GM21528 (cell line): ENCODE measurements at regions not wholly inside any gene's neighbourhood (a gene's known extent, or its start where the extent isn't known, plus 50 kb on each side); places are given as distances from the start of the nearest gene placed in this dataset.

Source experiments
- ATAC-seq: cut with Tn5 transposase; IDR thresholded peaks from one replicate; pipeline ENCODE4 v1.9.1; 2021; ENCODE audit warnings: mild to moderate bottlenecking, moderate library complexity; ENCODE audit not compliant: unreplicated experiment, low FRiP score

DNA sequence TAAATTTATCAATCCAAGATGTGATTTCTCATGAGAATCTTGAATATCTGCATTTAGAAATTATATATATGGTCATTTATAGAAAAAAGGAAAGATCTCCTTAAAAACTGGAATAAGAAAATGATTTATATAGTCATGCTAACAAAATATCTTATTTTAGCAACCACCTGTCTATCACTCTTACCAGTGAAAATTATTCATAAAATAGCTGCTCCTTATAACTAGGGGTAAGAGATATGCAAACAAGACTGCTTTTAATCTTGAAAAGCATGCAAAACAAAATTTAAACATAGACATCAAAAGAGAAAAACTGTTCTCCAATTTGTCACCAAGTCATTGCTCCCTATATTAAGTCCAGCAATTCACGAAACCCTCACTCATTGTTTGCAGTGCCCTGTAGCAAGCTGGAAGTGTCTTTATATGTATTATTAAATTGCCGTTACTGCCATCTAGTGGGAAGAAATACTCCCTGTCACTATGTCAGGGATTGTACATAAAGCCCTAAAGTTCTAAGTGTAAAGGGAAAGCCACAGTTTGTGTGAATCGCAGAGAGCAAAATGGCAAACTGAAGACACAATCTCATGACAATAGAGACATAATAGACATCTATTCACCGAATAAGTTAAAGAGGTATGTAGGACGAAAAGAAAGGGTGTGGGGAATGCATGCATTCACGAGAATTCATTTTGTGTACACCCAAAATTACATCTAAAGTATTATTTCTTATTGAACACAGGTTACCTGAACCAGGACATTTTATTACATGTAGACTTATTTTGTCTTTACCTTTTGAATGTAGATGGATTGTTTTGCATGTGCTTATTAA is 600.5 kb downstream of the USP25 start:
- ATAC-seq: peak; percentile 94

DNA sequence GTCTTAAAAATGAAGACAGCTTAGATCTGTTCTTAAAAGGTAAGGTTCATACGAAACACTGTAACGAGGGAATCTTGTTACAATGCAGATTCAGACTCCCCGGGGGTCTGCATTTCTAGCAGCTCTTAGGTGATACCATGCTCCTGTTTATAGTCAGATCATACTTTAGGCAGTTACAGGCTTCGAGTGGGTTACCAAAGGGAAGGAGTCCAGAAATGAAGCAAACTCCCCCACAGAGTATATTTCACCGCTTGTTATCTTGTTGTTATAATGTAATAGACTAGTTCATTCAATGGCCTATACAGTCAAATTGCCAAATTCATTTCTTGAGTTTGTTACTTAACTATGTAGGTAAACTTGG is 601.1 kb downstream of the USP25 start:
- ATAC-seq: no peak

DNA sequence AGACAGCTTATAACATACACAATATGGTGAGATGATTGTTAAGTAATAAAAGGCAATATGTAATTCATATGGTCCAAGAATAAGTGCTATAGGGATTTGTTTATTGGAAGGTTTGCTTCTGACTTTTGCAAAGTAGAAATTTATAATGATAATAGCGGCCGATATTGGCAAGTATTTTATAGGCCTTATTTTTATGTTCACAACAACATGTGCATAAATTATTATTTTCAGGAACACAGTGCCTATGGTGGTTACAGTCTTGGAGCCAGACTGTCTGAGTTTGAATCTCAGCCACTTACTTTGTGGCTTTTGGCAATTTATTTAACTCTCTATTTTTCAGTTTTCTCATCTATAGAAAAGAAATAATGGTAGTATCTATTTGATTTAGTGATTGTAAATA is 607.5 kb downstream of the USP25 start:
- ATAC-seq: no peak

DNA sequence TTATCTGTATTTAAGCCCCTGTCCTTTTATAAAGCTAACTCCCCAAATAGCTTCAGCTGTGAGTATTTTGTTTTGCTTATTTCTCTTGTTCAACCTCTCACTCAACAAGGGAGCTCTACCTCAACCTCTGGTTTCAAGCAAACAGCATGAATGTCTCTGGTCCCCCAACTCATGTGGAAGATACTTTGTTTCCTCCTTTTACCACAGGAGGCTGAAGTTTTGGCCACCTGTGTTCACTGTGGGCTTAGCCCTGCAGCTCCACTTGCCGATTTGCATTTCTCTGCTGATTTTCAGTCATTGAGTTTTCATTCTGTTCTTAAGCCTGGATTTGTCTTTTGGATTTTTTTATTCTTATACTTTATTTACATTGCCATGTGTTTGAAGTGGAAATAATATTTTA is 613.1 kb downstream of the USP25 start:
- no peak for ATAC-seq

DNA sequence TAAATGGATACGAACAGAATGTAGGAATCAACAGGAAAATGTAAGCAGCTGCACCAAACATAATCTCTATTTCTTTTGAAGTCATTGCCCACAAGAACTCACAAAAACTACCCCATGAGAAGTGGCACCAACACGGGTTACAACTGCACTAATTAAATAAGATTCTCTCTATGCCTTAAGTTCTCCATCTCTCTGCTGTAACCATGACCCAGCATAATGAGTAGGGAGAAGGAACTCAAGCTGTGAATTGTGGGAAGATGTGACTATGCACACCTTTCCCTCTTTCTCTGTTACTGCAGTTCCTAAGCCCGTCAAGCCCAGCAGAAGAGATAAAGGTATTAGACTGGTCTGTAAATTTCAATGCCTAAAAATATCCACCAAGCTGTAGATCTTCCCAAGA is 614.0 kb downstream of the USP25 start:
- ATAC-seq: no peak

DNA sequence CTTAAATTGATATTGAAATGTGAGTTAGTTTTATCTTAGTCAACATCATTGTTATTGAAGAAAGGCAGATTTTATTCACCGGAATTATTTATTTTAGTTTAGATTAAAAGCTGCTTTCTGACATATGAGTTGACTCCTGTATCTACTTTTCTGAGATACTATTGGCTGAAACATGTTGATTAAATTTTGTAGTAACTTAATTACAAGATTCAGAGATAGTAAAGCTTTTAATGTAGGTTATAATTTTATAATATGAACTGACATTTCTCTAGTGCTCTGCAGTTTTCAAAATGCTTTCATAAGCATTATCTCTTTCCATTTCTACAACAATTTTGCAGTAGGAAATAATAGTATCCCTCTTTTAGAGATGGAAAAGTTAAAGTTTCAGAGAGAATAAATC is 616.0 kb downstream of the USP25 start:
- ATAC-seq: no peak

DNA sequence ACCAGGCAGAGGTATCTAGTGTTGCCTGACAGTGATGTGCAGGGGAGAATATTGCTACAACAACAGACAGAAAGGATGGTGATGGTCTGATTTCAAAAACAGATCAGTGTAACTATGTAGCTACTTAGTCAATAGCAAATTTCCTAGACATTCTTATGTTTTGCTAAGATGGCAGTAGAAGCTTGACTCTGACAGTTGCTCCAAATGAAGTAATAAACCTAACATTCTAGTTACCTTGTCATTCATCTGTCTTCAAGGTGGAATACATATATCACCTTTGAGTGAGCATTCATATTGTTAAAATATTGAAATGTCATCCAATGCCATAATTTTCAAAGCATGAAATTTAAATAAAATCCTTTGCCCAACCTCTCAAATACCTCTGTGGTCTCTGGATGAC is 617.4 kb downstream of the USP25 start:
- no peak for ATAC-seq

DNA sequence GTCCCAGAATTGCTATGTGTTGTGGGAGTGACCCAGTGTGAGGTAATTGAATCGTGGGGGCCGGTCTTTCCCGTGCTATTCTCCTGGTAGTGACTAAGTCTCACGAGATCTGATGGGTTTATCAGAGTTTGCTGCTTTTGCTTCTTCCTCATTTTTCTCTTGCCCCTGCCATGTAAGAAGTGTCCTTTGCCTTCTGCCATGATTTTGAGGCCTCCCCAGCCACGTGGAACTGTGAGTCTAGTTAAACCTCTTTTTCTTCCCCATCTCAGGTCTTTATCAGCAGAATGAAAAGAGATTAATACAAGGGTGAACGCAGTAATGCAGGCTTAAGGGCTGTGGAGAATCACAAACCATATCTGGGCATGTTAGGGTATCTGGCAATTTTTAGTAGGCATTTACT is 624.0 kb downstream of the USP25 start:
- no peak for ATAC-seq

DNA sequence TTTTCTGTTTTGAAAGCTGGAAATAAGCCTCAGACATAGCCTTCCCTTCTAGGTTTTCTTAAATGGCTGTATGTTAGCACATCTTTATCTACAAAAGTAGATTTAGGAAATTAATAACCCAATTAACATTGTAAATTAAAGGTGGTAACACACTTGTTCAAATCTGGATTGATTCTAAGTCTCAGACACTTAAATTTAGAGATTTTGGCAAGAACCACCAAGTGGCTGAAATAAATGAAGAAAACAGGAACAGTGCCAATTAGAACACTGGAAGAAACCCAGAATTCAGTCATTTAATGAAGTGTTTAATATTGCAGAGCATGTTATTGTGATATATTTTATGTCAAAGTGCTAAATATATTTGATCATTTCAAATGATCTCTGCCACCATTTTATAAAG is 628.2 kb downstream of the USP25 start:
- no peak for ATAC-seq

DNA sequence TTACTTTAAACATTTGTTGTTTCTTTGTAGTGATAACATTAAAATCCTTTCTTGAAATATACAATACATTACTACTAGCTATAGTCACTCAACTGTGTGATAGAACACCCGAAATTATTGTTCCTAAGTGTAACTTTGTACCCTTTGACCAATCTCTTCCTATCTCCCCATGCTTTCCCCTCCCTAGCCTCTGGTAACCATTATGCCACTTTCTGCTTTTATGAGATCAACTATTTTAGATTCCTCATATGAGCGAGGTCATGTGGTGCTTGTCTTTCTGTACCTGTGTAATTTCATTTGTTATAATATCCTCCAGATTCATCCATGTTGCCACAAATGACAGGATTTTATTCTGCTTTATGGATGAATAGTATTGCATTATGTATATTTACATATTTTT is 629.0 kb downstream of the USP25 start:
- ATAC-seq: no peak

DNA sequence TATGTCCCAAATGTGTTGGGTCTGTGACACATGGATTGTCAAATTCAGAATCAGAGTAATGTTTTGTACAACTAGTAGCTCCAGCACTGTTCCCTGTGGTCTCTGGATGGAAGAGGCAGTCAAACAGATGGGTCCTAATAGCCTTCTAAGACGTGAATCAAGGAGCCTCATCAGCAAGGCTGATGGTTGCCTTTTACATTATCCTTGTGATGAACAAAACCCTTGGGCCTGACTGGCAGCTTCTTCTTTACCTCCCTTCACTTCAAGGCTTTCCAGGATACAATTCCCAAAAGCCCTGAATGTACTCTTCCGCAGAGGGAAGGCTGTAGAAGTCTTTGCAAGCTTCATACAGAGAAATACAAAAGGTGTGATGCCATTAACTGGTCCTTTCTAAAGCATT is 633.3 kb downstream of the USP25 start:
- no peak for ATAC-seq

DNA sequence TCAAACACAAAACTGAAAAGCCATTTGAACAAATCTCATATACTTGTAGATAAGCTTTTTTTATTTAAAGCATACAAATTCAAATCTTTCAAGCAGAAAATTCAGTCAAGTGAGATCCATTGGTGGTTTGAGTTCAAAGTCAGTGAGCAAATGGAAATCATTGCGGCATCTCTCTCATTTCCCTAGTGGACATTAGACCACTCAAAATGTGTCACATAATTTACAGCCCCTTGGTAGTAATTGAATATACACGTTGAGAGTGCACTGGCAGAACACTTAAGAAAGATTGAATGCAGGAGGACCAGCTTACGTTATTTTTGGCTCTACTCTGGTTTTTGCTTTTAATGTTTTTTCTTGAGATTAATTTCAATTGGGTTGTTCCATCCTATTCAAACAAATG is 633.7 kb downstream of the USP25 start:
- no peak for ATAC-seq

DNA sequence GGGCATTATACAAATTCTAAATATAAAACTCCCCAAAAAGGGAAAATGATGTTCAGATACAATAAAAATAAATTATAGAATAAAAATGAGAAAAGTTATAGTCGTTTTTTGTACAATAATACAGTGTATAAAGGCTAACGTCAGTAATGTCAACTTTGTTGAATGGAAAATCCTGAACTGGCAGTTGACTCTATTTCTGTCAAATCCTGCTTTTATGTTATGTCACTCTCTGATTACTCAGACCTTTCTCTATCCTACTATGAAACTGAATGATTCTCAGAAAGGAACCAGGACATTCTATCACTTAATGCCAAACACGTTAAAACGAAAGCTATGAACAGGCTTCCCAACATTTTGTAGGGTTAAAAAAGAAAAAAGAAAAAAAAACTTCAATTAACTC is 636.4 kb downstream of the USP25 start:
- no peak for ATAC-seq

DNA sequence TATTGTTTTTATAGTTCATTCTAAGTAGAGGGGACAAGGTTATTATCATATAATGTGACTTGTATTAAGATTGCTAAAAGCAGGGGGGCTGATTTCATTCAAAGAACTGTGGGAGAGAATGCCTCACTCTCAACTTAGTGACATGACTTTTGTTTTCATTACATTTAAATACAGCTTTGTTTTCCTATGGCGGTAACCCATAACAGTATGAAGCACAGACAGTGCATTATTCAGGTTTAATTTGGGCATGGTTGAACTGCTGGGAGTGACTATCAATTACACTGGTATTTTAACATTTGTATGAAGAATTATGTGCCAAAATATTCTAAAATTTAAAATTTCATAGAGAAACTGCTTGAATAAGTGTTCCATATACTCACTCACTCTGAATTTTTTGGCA is 637.3 kb downstream of the USP25 start:
- no peak for ATAC-seq

DNA sequence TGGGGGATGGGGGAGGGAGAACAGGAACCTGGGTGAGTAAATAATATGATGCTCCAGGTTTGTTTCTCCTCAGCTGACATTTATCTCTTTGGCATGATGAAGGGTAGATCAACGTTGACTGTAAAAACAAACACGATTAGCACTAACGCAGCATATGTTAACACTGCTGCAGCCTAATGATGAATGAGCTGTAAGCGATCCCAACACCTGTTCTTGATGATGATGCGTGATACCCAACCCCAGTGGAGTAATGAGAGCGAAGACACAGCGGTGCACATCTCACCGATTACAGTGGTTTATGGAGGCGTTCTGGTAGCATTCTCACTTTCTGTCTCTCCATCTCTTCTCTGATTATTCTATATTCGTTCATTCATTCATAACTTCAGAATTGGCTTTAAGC is 640.4 kb downstream of the USP25 start:
- no peak for ATAC-seq

DNA sequence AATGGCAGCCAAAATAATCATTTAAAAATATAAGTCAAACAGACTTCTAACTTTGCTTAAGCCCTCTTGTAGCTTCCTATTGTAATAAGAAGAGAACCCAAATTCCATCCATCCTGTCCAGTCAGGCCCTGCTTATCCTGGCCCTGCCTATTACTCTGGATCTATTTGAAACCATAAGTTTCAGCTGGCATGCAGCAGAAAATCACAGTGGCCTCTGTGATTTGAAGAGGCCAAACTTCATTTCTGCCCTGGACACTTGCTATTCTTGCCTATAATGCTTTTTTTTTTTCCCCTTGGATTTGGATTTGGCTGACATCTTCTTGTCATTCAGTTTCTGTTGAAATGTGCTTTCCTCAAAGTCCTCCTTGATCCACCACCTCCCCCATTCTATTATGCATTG is 642.8 kb downstream of the USP25 start:
- no peak for ATAC-seq

DNA sequence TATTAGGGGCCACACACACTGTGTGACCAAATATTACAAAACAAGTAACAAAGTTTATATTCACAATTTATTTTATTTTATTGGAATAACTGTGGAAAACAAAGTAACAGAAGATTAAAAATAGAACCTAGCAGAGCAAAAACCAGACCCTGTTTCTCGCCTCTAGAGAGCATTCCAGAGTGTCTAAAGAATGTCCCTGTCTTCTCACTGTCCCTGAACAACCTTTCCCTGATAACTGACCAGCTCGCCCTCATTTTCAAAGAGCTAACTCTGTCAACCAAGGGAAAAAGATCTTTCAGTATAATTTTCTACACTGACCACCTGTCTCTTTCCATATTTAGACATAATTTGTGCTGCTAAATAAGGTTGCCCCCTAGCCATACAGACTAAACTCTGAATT is 646.9 kb downstream of the USP25 start:
- no peak for ATAC-seq

DNA sequence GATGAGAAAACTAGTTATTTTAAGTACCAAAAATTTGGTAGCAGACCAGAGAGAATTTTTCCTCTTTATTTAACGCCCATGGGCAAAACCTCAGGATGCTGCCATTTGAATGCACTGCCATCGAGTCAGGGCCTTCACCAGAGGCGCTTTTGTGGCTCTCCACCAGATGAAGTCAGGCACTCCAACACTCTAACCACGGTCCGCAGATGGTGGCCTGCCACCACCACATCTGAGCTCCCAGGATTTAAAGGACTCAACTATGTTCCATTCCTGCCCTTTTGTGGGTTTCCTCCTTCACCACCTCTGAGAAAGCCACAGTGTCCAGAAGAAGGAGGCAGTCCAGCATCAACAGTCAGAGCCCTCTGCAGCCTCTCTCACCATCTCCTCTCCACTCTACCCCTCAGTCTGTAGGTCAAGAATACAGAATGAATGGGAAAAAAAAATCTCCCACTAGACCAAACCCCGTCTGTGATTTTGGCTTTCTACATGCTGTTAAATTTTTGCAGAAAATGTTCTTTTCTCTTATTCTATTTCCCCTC is 647.4 kb downstream of the USP25 start:
- no peak for ATAC-seq

DNA sequence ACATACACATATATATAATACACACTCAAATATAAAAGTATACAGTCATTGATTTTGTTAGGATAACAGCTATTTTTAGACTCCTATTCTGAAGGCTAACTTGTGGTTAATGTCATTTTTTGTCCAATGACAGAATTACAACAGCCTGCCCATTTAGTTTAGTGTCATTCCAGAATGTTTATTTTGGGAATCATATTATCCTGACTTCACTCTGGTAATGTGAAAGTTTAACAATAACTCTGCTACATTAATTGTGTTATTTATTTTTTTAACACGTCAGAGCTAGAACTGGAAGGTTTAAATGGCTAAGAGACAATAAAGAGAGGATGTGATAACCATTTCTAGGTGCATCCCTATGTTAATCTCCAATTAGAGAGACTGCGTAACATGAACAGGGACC is 648.1 kb downstream of the USP25 start:
- no peak for ATAC-seq

DNA sequence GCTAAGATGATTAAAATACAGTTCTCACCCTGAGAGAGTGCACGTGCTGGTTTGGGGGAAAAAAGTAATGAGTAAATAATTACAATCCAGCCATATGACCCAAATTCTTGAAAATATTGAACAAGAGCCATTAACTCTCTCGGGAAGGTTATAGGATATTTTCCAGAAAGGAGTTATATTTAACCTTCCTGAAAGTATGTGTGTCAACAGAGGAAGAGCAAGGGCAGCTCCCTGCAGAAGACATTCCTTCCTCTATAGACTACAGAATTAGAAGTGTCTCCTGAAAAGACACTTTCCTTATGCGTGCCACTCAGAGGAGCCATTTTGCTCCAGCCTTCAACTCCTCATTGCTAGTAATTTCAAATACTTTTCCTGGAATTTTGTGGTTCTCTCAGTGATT is 648.7 kb downstream of the USP25 start:
- ATAC-seq: no peak

DNA sequence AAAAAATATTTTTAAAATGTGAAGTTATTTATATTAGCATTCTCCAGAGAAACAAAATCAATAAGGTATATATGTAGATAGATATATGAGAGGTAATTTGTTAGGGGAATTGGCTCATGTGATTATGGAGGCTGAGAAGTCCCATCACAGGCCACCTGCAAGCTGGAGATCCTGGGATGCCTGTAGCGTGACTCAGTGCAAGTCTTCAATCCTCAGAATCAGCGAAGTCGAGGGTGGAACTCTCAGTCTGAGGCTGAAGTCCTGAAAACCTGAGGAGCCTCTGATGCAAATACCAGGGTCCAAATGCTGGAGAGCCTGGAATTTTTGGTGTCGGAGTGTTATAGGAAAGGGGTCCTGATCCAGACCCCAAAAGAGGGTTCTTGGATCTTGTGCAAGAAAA is 658.5 kb downstream of the USP25 start:
- no peak for ATAC-seq

DNA sequence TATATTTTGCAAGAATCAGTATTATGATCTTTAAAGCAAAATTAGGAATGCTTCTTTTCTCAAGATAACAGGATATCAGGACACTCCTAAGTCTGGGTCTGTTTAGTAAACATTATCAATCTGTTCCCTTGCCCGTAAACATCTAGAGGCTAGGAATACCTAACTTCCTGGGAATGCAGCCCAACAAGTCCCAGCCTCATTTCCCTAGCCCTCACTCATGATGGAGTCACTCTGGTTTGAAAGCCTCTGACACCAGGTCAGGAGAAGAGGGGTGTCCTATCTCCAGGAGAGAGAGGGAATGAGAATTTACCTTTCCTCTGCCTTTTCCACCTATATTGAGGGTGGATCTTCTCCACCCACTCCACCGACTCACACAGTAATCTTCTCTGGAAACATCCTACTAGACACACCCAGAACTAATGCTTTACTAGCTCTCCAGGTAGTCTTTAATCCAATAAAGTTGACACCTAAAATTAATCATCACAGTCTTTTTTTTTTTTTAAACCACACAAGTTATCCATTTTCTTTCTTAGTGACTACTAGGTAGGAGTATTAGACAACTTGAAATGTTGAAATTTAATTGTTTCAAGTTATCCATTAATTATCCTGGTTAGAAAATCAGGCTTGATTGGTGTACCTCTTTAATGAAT is 659.3 kb downstream of the USP25 start:
- no peak for ATAC-seq
